GM19351 (cell line): ENCODE measurements at regions not wholly inside any gene's neighbourhood (a gene's known extent, or its start where the extent isn't known, plus 50 kb on each side); places are given as distances from the start of the nearest gene placed in this dataset.
"Not testable (repeated sequence)": the region's sequence is repeated elsewhere in the genome, so short reads cannot be mapped to it uniquely, and the experiment has no call there.

Experiments
- ATAC-seq: cut with Tn5 transposase; IDR thresholded peaks from one replicate; pipeline ENCODE4 v1.9.1; 2021; ENCODE audit warnings: mild to moderate bottlenecking, moderate library complexity; ENCODE audit not compliant: unreplicated experiment

DNA sequence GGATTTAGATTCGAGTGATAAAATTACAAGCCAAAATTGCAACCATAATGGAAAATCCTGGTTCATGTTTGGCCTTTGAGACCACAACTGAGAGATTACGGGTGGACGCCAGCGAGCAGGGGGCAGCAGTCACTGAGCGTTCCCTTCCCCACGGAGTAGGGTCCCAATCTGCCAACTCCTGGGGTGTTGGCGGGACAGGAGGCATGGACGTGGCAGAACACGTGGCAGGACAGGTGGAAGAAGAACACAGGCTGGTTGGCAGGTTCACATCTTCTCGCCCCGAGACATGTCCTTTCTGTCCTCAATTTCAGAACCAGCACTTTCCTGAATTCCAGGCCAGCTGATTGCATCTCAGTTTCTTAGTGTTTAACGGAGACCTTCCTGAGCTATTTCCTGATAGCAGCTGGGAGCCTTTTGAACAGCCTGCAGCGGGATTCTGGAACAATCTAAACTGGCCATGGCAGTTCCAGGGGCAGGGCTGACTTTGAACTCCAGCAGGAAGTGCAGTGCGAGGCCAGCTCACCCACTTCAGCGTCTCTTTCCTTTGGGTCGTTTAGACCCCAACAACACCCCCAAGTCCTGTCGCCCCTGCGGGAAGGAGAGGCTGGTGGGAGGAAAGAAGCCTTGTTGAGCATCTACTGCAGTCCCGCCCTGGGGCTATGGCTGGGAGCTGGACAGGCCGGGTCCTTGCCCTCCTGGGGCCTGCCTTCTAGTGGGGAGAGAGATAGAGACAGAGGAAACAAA is 159.1 kb upstream of the FOXF1 start:
- no peak for ATAC-seq

GRCh38 chr16:86351785-86352139 is 158.6 kb upstream of the FOXF1 start:
- not testable (repeated sequence) for ATAC-seq

DNA sequence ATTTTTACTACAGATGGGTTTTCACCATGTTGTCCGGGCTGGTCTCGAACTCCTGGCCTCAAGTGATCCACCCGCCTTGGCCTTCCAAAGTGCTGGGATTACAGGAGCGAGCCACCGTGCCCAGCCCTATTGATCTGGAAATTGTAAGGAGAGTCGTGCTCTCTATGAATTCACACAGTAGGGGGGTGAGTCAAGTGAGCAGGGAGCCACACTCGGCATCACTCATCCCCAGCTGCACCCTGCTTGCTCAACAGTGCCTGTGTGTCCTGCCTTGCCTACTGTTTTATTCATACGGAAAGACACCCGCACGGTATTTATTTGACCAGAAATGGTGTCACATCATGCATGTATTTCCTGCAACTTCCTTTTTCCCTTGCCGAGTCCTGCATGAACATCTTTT is 157.2 kb upstream of the FOXF1 start:
- ATAC-seq, result no peak

- ATAC-seq, result no peak
Observed at GRCh38 chr16:86353948-86354347, 156.4 kb upstream of the FOXF1 start.

DNA sequence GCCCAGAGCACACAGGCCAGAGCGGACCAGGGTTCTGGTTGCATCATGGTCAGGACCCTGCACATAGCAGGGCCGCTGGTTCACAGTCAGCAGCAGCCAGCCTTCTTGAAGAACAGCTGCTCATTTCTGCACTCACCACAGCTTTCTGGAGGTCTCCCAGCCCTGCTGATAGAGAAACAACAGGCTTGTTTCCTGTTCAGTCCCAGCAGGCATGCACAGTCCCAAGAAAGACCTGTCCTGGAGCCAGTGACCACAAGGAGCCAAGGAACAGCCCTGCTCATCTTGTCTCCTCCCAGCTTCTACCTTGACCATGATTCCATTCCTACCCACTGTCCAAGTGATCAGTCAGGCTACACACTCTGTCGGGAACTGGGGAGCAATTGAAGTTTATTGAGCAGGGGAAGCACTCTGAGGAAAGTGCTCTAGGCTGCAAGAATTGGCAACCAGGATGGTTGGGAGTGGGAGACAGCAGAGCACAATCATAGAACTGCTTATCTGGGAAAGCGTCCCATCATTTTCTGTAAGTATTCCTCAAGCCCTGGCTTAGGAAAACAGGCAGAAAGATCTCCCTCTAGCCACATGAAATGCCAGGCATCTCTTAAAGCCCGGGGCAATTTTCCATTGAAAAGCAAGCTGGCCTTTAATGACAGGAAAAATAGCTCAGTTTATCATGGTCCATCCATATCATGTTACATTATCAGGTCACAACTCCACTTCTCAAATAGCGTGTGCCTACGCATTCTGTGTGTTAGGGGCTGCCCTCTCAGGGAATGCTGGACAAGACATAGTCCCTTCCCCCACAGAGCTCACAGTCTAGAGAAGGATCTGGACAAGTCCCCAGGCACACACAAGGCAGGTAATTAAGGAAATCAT is 155.4 kb upstream of the FOXF1 start:
- no peak for ATAC-seq

DNA sequence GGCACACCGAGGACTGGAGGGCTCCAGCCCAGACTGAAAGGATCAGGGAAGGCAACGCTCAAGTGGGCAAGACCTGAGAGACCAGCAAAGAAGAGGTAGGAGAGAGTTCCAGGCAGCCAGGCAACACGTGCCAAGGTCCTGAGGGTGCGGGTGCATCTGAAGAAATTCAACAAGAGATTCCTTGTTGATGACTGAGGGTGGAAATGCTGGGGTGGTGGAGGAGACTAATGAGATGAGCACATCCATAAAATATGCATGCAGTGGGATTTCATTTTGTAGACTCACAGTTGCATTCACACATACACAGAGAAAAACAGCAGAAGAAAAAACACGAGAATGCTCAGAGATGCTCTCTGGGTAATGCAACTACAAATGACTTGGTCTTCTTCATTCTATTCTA is 154.8 kb upstream of the FOXF1 start:
- no peak for ATAC-seq

DNA sequence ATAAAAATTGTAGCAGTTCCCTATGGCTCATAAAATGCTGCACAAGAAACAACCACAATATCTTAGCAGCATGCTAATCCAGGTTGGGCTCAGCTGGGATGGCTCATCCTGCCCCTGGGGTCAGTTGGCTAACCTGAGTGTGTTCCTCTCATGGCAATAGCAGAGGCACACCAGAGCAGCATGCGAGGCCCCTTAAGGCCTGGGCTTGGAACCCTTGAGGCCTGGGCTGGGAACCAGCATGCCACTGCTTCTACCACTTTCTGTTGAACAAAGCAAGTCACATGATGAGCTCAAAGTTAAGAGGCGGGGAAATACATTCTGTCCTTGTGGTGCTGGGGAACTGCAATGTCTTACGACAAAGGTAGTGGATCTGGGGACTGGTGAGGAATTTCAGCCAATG is 154.4 kb upstream of the FOXF1 start:
- no peak for ATAC-seq

DNA sequence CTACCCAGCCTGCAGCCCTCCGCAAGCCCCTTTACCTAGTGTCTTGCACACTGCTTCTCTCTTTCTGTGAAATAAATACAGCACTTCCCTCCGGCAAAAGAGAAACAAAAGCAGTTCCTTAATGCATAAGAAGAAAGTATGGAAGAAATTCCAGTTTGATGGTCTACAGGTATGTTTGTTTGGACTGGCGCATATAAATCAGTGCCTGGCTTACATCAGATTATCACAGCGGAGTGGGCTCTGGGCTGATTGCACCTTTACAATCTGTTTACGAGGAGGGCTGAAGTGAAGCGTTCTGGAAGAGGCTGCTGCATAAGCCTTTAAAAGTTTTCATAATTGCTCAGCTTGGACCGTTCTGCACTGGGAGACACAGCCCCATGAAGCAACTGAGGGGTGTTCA is 153.5 kb upstream of the FOXF1 start:
- ATAC-seq, result no peak

DNA sequence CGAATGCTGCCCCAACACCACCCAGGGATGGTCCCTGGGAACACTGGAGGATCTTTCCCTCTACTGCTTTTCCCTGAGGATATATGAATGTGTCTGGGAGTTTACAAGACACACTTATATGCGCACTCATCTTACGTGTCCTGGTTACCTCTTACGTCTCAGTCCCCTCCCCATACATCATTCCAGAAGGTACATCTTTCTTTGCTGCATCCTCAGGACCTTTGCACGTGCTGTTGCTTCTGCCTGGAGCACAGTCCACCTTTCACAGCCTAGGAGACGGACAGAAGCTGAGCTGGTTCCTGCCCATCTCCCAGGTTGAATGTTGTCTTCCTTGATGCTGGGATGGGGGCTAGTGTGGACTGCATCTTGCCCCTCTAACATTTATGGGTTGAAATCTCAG is 153.0 kb upstream of the FOXF1 start:
- ATAC-seq, result no peak

- ATAC-seq, result no peak
Observed at GRCh38 chr16:86357950-86358349, 152.4 kb upstream of the FOXF1 start.

DNA sequence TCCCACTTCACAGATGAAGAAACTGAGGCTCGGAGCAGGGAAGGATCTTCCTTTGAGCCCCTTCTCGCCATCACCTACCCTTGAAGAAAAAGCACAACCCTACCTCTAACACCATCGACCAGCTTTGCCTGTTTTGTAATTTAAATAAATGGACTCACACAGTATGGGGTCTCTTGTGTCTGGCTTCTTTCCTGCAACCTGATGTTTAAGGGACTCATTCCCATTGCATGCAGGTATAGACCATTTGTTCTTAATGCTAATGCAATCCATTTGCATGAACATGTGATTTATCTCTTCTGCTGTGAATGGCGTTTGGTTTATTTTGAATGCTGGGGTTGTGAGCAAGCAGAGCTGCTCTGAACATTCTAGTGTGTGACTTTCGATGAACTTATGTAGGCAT is 150.8 kb upstream of the FOXF1 start:
- no peak for ATAC-seq

DNA sequence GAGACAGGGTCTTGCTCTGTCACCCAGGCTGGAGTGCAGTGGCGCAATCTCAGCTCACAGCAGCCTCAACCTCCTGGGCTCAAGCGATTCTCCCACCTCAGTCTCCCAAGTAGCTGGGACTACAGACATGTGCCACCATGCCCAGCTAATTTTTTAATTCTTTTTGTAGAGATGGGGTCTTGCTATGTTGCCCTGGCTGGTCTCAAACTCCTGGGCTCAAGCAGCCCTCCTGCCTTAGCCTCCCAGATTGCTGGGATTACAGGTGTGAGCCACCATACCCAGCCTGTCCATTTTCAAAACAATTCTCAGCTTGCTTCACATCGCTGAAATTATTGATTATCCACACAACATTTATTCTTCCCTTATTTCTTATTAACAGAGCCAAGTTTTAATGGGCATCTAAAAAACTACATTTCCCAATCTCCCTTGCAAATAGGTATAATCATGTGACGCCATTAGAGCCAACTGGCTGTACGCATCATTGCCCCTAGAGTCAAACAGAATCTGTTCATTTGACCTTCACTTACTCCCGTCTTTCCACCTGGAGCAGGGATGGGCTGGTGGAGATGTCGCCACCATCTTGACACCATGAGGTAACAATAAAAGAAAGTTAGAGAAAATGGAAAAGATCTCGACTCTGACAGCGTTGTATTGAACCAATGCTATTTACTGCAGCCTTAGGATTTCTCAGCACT is 148.0 kb upstream of the FOXF1 start:
- ATAC-seq, result no peak

GRCh38 chr16:86363057-86363490 is 147.3 kb upstream of the FOXF1 start:
- no peak for ATAC-seq

DNA sequence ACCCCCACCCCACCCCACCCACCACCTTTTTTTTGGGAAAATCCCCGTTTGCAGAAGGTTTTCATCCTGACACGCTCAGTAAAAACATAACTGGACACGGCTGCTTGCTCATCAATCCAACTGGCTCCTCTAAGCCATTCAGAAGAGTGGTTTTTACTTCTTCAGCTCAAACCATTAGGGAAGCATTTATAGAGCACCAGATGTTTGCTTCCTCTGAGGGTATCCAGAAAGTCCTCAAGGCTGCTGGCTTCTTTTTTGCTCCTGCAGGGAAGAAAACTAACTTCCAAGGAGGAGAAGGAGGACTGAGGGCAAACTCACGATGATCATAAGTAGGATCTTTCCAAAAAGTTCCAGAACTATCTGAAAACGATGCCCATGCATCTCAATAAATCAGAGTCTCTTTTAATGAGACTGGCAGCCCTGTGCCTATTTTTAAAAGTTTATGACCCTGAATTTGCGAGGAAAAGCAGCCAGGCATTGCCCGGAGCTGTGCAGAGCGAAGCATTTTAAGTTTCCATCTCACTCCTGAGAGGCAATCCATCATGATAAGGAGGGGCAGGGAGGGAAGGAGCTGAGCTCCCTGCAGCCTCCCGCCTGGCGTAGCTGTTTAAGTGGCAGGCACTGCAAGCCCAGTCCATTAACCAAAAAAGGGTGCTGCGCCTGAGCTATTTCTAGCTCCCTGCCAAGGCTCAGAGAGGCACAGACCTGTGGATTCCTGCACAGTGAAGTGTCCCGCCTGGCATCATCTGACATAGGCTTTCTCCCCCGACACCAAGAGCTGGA is 146.3 kb upstream of the FOXF1 start:
- ATAC-seq, result no peak

DNA sequence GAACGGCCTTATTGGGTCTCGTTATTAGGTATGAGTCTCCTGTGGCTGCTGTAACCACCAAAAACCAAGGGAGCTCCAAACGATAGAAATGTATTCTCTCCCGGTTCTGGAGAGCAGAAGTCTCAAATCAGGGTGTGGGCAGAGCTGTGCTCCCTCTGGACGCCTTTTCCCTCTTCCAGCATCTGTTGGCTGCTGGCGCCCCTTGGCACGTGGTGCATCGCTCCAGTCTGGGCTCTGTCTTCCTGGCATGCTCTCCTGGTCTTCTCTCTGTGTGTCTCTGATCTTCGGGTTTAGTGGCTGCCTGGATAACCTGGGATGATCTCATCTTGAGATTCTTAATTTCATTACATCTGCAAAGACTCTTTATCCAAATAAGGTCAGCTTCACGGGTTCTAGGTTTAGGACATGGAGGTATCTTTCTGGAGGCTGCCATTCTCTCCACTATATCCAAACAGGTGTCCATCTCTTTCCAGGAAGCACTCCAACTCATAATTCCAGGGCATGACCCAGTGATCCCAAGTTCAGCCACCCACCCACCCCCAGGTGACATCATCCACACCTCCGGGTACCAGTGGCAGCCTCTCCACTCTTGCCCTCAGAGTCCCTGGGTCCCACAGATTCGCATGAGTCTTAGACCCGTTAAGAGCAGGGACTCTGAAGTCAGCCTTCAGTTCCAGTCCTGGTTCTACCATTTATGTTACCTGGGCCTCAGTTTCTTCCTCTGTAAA is 145.5 kb upstream of the FOXF1 start:
- no peak for ATAC-seq

DNA sequence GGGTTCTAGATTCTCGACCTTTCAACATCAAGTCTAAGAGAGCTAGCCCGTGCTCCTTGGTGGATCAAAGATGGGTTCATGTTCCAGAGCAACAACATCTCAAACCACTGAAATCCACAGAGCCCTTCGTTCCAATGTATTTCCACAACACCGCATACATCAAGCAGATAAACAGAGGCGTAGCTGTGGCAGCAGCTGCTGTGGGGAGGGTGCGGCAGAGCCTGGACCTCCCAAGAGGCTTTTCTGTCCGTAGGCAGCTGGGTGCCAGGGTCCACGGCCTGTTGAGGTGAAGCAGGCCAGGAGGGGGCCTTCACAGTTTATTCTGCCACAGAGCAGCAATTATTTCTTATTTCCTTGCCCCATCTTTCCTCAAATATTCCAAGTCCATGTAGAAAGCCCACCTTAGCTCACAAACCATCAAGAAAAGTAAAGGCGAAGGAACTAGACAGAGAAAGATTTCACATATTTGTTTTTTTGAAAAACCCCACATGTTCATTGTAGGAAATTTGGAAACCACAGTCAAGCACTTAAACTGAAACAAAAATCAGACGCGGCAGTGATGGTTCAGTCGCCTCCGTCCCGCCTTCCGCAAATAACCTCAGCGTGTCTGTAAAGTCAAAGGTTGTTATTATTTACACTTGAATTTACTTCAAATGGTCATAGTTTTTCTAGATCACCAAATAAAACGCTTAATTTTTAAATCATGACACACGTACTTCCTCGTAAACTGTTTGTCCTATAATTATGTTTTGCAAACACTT is 144.6 kb upstream of the FOXF1 start:
- no peak for ATAC-seq

GRCh38 chr16:86366481-86366880 is 143.8 kb upstream of the FOXF1 start:
- no peak for ATAC-seq

DNA sequence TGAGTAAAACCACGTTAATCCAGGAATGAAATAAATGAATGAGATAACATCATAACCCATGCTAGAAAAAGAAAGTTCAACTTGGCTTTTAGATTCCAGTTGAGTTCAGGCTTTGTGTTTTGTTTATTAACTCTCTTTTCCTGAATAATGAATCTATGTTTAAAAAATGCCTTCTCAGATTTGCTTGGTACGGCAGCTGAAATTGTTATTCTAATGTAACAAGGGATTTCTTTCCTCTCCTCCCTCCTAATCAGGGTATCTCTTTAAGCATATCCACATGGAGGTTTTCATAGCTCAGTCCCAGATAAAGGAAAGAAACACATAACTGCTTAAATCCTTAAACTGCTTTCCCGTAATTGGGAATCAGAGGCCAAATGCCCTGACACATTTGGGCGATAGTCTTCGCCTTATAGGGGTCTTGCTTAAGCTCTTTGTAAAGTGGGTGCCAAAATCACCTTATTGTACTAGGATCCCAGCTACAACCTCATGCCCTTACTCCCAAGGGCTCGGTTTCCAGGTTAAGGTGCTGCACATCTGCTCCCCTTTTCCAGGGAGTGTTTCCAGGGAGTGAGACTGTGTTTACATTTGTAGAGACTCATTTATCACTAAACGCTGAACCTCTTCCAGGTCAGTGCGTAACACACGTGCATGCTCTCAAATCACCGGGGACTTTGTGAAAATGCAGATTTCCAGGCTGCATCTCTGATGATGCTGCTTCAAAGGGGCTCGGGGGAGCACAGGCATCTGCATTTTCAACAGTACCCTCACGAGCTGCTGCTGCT is 142.8 kb upstream of the FOXF1 start:
- ATAC-seq, result no peak

GRCh38 chr16:86368261-86368660 is 142.1 kb upstream of the FOXF1 start:
- no peak for ATAC-seq
